ENCODE measurements at regions not wholly inside any gene's neighbourhood (a gene's known extent, or its start where the extent isn't known, plus 50 kb on each side); places are given as distances from the start of the nearest gene placed in this dataset.

DNA sequence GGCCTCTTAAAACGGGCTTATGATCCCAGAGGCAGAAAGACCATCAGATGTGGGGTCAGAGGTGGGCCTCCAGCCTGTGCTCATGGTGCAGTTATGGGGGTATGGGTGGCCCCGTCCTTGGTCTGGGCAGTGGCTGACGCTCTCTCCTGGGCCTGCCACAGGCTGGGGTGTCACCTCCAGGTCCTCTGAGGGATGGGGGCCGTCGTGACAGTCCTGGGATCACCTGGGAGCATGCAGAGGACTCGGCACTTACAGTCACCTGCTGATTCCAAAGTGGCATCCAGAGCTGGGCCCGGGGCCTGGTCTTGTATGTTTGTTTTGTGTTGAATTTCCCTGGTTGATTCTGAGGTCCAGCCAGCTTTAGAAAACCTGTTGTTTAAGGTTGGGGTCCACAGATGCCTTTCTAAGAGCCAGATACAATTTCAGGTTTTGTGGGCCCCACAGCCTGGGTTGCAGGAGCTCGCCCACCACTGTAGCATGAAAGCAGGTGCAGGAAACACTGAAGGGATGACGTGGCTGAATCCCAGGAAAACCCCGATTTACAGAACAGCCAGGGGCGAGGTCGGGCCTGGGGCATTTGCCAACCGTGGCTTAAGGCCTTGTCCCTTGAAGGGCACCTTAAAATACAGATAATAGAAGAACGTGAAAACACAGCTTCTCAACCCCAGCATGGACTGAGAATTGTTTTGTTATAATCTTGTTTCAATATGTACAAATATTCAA is 170.7 kb upstream of the PPP2R2D start:
- no peak for TF ChIP-seq CTCF (IDR thresholded peaks at IDR 0.05)

GRCh38 chr10:131730771-131731497 is 169.9 kb upstream of the PPP2R2D start:
- no peak overlapping the region for H3K27ac ChIP-seq
- no peaks in the 10 kb centered on the region for H3K36me3 ChIP-seq
- no peaks in the 10 kb centered on the region for H3K27me3 ChIP-seq
- peaks cover 0 to 10% (median 5%) of the 10 kb centered on the region in 4 donors for H3K4me1 ChIP-seq
- intact Hi-C loops (cut with DNase I; ENCODE audit: low total_unique reads) = no loop called here
- H3K9me3 ChIP-seq = peaks cover 0 to 21% (median 0%) of the 10 kb centered on the region in 3 donors
- no peak overlapping the region for H3K4me3 ChIP-seq
- no peak for DNase-seq
- TF ChIP-seq CTCF (IDR thresholded peaks at IDR 0.05) = no peak

More for the DNA sequence above, 170.7 kb upstream of the PPP2R2D start:
- H3K4me3 ChIP-seq = no peak overlapping the region
- no peak for DNase-seq
- no peaks in the 10 kb centered on the region for H3K36me3 ChIP-seq
- no peaks in the 10 kb centered on the region for H3K27me3 ChIP-seq
- H3K4me1 ChIP-seq = peaks cover 0 to 12% (median 5%) of the 10 kb centered on the region in 4 donors
- intact Hi-C loops (cut with DNase I; ENCODE audit: low total_unique reads) = no loop called here
- H3K27ac ChIP-seq = no peak overlapping the region
- peaks cover 0 to 21% (median 0%) of the 10 kb centered on the region in 3 donors for H3K9me3 ChIP-seq

DNA sequence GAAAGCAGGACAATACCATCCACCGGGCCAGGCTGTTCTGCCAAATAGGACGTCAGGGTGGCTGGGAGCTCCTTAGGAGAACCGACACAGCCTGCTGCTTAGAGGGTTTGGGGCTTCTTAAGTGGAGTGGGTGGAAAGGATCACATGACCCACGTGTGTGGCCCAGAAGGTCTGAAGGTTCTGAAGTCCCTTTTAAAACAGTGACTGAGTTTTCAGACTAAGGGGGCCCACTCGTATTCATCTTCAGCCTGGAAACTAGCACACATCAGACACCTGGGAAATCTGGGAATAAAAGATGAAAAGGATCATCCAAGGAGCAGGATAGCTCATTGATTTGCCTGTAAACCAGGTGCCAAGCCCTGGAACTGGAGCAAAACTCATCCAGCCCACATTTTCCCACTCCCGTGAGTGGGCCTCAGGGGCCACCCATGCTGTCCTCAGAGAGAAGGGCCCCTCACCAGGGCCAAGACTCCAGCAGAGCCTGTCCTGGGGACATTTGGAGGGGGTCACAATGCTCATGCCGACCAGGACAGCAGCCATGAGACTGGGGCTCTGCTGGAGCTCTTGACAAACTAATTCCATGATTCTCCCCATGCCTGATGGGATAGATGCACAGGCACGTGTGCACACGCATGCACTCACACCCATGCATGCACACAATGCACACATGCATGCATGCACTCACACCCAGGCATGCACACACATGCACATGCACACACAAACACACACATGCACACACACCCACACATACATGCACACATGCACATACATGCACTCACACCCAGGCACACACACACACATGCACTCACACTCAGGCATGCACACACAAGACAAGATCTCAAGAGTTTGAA is 168.8 kb upstream of the PPP2R2D start:
- intact Hi-C loops (cut with DNase I; ENCODE audit: low total_unique reads) = no loop called here
- peak in 1 of 2 donors; percentile 48 for DNase-seq

DNA sequence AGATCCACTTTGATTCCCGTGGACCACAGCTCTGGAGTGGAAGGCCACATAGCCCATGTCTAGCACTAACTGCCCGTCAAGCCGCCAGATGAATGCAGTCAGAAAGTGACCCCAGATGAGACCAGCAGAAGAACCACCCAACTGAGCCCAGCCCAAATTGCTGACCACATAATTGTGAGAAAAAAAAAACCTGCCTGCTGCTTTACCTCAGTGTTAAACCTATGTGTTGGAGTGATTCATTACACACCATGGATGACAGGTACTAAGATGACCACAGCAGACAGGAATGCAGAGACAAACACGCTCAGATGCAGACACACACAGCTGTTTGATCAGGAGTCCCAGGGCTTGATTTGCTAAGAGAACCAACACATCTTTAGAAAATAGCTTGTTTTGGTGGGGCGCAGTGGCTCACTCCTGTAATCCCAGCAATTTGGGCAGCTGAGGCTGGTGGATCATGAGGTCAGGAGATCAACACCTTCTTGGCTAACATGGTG is 168.1 kb upstream of the PPP2R2D start:
- Histone ChIP-seq H3K27ac (no peak overlapping the region), H3K4me1 (no peaks in the 10 kb centered on the region), H3K36me3 (no peaks in the 10 kb centered on the region), H3K9me3 (peaks cover 0 to 21% (median 0%) of the 10 kb centered on the region in 3 donors), H3K4me3 (no peak overlapping the region), H3K27me3 (peaks cover 0 to 5% of the 10 kb centered on the region in 2 donors)
- intact Hi-C loops (cut with DNase I; ENCODE audit: low total_unique reads) = no loop called here
- TF ChIP-seq CTCF (IDR thresholded peaks at IDR 0.05) = no peak
- DNase-seq = no peak

More for the DNA sequence above, 168.8 kb upstream of the PPP2R2D start:
- peaks cover 0 to 5% of the 10 kb centered on the region in 2 donors for H3K27me3 ChIP-seq
- H3K4me1 ChIP-seq = no peaks in the 10 kb centered on the region
- H3K4me3 ChIP-seq = no peak overlapping the region
- TF ChIP-seq CTCF (IDR thresholded peaks at IDR 0.05) = no peak
- H3K27ac ChIP-seq = no peak overlapping the region
- peaks cover 0 to 21% (median 0%) of the 10 kb centered on the region in 3 donors for H3K9me3 ChIP-seq
- no peaks in the 10 kb centered on the region for H3K36me3 ChIP-seq

DNA sequence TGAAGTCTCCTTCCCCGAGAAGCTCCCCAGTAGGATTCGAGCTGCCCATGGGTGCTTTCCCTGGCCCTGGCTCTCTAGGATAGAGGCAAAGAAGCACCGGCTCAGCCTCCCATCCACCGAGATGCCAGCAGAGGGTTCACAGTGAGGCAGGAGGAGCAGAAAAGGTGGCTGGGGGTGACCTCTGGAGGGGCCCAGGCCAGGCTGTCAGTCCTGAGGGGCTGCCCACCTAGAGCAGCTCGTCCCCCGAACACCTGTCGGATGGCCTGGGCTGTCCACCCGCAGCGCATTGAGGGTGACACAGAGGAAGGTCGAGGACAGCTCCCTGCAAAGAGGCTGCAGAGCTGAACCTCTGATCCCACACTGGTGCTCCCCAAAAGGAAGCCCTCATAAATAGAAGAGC is 167.2 kb upstream of the PPP2R2D start:
- Histone ChIP-seq H3K36me3 (no peaks in the 10 kb centered on the region), H3K9me3 (peaks cover 0 to 21% (median 0%) of the 10 kb centered on the region in 3 donors), H3K27me3 (peaks cover 0 to 10% of the 10 kb centered on the region in 2 donors), H3K4me3 (no peak overlapping the region), H3K4me1 (no peaks in the 10 kb centered on the region), H3K27ac (no peak overlapping the region)
- intact Hi-C loops (cut with DNase I; ENCODE audit: low total_unique reads) = no loop called here
- no peak for TF ChIP-seq CTCF (IDR thresholded peaks at IDR 0.05)
- no peak for DNase-seq

Data from tibial artery (tissue), 4 donors.